ENCODE measurements at regions not wholly inside any gene's neighbourhood (a gene's known extent, or its start where the extent isn't known, plus 50 kb on each side); places are given as distances from the start of the nearest gene placed in this dataset.

GRCh38 chr6:146865756-146866379 is 267.1 kb downstream of the ADGB start:
- no peak for DNase-seq (ENCODE audit: low read depth)

DNA sequence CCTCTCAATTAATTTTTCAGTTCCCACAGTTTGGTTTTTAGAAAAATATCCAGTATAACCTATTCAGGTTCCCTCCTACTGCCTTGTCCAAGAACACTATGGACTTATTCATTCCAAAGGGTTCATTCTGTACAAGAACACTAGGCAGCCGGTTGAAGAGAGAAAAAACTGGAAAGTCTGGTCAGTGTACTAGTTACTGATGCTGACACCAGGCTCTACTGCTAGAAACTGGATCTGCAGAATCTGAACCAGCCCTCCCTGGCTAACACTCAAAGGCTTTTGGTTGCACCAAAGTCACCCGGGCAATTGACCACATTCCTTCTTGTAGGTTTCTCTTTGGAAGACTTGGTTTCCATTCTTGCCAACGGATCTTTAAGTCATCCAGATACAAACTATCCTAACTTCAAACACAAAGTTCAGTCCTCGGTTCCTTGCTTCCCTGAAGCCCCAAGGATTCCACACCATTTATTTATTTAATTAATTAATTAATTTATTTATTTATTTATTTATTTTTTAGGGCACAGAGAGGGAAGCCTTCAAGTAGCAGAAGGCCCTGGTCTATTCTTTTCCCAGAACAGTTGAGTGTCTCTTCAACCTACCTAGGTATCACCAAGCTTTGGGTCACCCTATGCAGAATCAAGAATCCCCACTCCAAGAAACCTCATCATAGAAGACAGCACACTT is 268.1 kb downstream of the ADGB start:
- DNase-seq (ENCODE audit: low read depth): no peak

- no peak for DNase-seq (ENCODE audit: low read depth)
These were observed 270.0 kb downstream of the ADGB start for GRCh38 chr6:146868671-146869209.

- no peak for DNase-seq (ENCODE audit: low read depth)
These were observed 272.0 kb downstream of the ADGB start for GRCh38 chr6:146870760-146871159.

GRCh38 chr6:146871611-146872425 is 273.0 kb downstream of the ADGB start:
- DNase-seq (ENCODE audit: low read depth): no peak

- DNase-seq (ENCODE audit: low read depth): no peak
These were observed 273.6 kb downstream of the ADGB start for GRCh38 chr6:146872426-146872785.

DNA sequence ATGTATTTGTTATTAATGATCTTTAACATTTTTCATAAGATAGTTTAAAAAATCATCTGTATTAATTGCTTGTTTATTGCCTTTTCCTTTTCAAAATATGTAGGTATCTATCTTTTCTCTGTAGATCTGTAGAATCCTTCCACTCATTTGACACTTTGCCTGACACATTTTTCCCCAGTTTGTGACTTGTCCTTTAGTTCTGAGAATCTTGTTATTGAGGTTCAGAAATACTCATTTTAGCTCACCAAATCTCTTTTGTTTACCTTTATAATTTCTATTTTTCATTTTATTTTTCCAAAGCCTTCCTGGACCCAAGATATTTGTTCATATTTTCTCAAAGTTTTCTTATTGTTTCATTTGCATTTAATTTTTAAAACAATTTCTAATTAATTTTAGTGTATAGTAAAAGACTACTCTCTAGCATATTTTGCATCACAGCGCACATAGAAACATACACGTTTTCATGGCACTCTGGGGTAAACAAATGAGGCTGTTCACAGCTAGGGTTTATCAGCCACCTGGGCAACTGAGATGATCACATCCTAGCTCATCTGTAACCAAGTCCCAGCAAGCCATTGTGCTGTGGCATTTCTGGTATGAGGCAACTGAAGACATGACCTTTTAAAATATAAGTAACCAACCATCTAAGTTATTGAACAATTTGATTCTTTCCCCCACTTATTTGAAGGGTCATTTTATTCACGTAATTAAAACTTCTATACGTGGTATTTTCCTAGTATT is 275.7 kb downstream of the ADGB start:
- no peak for DNase-seq (ENCODE audit: low read depth)

GRCh38 chr6:146875927-146876270 is 277.1 kb downstream of the ADGB start:
- DNase-seq (ENCODE audit: low read depth): no peak

GRCh38 chr6:146876271-146877151 is 277.7 kb downstream of the ADGB start:
- DNase-seq (ENCODE audit: low read depth): peak; percentile 99

DNA sequence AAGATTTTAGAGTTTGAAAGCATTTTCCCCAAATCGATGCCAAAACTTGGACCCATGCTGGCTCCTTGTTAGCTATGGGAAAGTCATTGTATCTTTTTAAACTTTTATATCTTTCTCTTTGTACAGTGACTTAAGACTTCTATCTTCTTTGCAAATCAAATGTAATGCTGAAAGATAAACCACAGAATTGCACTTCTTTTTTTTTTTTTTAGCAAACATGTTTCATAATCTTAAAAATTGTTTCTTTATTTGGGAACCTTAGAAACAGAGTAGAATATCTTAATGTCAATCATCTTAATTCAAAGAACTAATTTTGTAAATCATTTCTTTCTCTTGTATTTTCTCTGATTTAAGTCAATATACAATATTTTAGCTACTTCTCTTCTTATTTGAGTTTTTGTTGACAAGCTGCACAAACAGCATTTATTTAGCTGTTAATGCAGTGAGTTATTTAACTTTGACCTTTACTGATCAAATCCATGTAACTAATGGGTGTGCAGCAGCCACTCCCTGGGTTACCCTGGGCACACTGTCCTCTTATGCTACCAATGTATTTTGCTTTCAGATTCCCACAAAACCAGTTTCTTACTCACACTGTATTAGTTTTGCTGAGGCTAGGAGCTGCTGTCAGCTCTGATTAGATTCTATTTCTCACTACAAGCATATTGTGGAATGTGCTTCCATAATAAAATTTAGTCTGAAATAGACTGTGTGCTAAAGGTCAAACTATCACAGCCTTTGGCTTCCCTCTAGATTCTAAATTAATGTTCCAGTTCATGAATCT is 279.6 kb downstream of the ADGB start:
- no peak for DNase-seq (ENCODE audit: low read depth)

- no peak for DNase-seq (ENCODE audit: low read depth)
These were observed 280.2 kb downstream of the ADGB start for GRCh38 chr6:146878952-146879340.

GRCh38 chr6:146879406-146880117 is 280.8 kb downstream of the ADGB start:
- no peak for DNase-seq (ENCODE audit: low read depth)

DNA sequence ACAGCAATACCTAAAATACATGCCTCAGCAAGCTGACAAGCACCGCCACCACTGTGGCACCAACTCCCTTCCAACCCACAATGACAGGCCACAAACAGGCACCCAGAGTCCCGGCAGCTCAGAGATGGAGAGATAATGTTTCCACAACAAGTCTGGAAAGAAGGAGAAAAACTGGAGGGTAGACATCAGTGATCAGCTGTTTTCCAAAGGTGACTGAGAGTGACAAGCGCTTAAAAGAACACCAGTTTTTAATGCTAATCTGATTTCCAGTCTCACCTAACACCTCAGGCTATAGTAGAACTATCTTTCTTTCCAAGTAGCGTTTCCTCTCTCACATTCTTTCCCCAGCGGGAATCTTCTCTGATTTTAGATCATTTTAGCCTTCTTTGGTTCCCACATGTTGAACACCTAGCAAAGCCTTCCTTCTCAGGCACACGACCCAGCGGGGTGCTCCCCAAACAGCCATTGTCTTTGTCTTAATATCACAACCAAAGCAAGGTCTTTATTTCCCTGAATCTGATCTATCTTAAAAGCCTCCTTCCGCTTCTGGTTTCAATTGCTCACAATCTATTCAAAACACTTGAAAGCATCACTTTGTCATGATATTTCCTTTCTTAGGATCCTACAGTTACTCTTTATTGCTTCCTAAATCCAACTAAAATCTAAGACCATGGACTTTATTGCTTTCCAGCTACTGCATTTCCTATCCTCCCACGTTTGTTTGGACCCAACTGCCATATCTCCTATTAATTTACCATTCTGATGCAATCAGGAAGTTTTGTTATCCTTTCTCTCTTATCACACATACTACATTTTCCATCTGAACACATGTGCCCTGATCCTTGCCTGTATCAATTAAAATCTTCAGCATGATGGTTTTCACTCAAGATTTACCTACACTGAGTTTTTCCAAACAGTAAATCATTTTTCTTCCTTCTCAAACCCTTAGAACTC is 282.7 kb downstream of the ADGB start:
- DNase-seq (ENCODE audit: low read depth): no peak

DNA sequence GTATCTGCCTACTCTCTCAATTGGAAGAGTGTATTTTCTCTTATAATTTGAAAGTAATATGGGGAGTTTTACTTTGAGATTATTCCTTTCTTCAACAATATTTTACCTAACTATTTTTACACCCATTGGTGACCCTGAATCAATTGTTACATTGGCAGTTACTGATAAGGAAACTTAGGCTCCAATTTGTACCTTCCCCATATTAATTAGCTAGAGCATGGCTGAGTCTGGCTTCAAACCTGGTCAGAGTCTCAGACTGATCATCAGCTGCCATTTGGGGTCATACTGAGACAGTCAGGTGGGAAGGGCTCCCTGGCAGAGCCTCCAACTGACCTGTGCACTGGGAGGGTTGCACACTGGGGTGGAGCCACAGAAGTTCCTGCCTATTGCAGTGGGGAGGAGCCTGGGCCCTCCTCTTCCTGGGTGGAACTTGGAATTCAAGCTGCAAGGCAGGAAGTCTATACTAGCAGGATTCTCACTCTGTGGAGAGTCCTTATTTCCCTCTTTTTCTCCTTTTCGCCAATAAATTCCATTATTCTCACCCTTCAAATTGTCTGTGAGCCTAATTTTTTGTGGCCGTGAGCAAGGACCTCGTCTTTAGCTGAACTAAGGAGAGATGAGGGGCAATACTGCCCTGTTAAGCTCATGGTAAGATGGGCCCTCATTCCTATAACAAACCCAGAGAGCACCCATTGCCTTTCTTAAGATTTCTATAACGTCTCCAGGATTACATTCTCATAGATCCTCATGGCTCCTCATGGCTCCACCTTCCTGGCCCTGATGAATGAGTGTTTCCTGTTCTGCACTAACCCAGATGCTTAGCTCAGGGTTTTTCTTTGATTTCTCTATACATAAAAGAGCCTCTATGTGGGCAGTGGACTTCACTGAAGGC is 285.1 kb downstream of the ADGB start:
- no peak for DNase-seq (ENCODE audit: low read depth)

DNA sequence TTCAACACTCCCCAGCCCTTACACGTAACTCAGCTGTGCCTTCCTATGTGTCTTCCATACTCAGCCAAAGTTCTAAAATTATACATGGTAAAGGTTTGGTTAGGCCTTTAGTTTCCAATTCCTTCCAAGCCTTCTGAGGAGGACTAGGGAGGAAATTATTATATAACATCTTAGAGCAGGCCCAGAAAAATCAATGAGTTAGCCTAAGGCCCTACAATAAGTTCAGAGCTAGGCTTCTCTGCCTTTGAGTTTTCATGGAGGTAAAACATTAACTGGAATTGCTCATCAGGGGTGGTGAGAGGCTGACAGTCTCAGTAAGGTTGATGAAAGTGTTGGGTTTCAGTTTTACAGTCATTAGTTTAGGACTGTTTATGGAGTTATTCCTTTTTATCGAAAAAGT is 286.0 kb downstream of the ADGB start:
- no peak for DNase-seq (ENCODE audit: low read depth)

DNA sequence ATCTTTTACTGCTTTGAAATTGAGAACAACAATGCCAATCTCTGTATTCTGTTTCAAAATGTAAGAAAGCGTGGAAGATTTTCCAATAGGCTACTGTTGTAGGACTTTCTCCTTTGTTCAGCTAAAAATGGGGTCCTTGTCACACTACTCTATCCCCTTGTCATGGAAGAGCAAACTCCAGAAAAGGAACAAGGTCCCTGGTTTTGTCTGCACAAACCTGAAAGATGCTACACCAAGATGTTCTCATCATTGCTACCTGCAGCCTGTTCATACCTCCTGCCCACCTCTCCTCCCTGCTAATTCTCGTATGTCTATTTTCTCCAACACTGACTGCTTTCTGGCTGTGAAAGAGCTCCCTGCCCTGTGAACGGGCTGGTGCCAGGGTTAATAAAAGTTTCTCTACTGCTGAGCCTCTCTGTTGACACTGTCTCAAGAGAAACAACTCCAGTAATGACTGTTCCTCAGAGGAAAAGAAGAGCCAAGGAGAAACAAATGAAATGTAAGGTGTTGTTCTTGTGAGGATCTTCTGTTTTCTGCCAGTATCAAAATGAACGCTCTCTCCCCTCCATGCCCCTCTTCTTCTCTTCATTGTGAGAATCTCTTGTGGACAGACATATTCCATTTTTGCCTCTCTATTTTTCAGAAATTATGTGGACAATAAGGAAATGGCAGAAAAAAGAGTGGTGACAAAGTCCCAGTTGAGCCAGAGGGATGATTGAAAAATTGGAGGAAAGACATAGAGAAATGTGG is 287.1 kb downstream of the ADGB start:
- no peak for DNase-seq (ENCODE audit: low read depth)

Data from CMK (cell line).